ENCODE measurements at regions not wholly inside any gene's neighbourhood (a gene's known extent, or its start where the extent isn't known, plus 50 kb on each side); places are given as distances from the start of the nearest gene placed in this dataset.

- no peak for DNase-seq (ENCODE audit: unreplicated experiment)
- Mint-ChIP-seq H3K9me3 (ENCODE audit: unreplicated experiment) (no peaks in the 10 kb centered on the region), H3K4me3 (ENCODE audit: unreplicated experiment) (no peak overlapping the region), H3K36me3 (ENCODE audit: insufficient read depth, unreplicated experiment) (no peaks in the 10 kb centered on the region), H3K27ac (ENCODE audit: low read depth, unreplicated experiment) (no peak overlapping the region), H3K27me3 (ENCODE audit: insufficient read depth, unreplicated experiment) (no peaks in the 10 kb centered on the region), H3K4me1 (ENCODE audit: insufficient read depth, unreplicated experiment) (peaks cover 7% of the 10 kb centered on the region)
- BruUV-seq (replicated peaks) = no TSS peak
- intact Hi-C loops (cut with micrococcal nuclease) = no loop called here
- ChIA-PET CTCF (no interaction called here), POLR2A (interaction anchor here (1.5 kb wide), 1 partner anchor 9 kb away, joined by 4 read pairs; no protein-coding TSS in a partner anchor)
- no peak for TF ChIP-seq CTCF (IDR thresholded peaks at IDR 0.05; ENCODE audit: unreplicated experiment)
Measured at GRCh38 chr3:104960579-104960978, 406.1 kb upstream of the ALCAM start.

- H3K27ac Mint-ChIP-seq (ENCODE audit: low read depth, unreplicated experiment) = no peak overlapping the region
- TF ChIP-seq CTCF (IDR thresholded peaks at IDR 0.05; ENCODE audit: unreplicated experiment) = no peak
- H3K9me3 Mint-ChIP-seq (ENCODE audit: unreplicated experiment) = no peaks in the 10 kb centered on the region
- H3K36me3 Mint-ChIP-seq (ENCODE audit: insufficient read depth, unreplicated experiment) = no peaks in the 10 kb centered on the region
- no TSS peak for BruUV-seq (replicated peaks)
- ChIA-PET POLR2A (interaction anchor here (1.5 kb wide), 1 partner anchor 10 kb away, joined by 4 read pairs; no protein-coding TSS in a partner anchor), CTCF (interaction anchor here (0.6 kb wide), 1 partner anchor 175 kb away, joined by 6 read pairs; no protein-coding TSS in a partner anchor)
- peaks cover 7% of the 10 kb centered on the region for H3K4me1 Mint-ChIP-seq (ENCODE audit: insufficient read depth, unreplicated experiment)
- intact Hi-C loops (cut with micrococcal nuclease) = no loop called here
- no peaks in the 10 kb centered on the region for H3K27me3 Mint-ChIP-seq (ENCODE audit: insufficient read depth, unreplicated experiment)
- DNase-seq (ENCODE audit: unreplicated experiment) = no peak
- no peak overlapping the region for H3K4me3 Mint-ChIP-seq (ENCODE audit: unreplicated experiment)
Measured at GRCh38 chr3:104961851-104962250, 404.9 kb upstream of the ALCAM start.

GRCh38 chr3:104974316-104974715 is 392.4 kb upstream of the ALCAM start:
- Mint-ChIP-seq H3K9me3 (ENCODE audit: unreplicated experiment) (no peaks in the 10 kb centered on the region), H3K27me3 (ENCODE audit: insufficient read depth, unreplicated experiment) (no peaks in the 10 kb centered on the region), H3K36me3 (ENCODE audit: insufficient read depth, unreplicated experiment) (no peaks in the 10 kb centered on the region), H3K4me3 (ENCODE audit: unreplicated experiment) (no peak overlapping the region), H3K4me1 (ENCODE audit: insufficient read depth, unreplicated experiment) (no peaks in the 10 kb centered on the region), H3K27ac (ENCODE audit: low read depth, unreplicated experiment) (no peak overlapping the region)
- BruUV-seq (replicated peaks) = no TSS peak
- intact Hi-C loops (cut with micrococcal nuclease) = no loop called here
- no peak for TF ChIP-seq CTCF (IDR thresholded peaks at IDR 0.05; ENCODE audit: unreplicated experiment)
- ChIA-PET CTCF (no interaction called here), POLR2A (no interaction called here)
- DNase-seq (ENCODE audit: unreplicated experiment) = no peak

DNA sequence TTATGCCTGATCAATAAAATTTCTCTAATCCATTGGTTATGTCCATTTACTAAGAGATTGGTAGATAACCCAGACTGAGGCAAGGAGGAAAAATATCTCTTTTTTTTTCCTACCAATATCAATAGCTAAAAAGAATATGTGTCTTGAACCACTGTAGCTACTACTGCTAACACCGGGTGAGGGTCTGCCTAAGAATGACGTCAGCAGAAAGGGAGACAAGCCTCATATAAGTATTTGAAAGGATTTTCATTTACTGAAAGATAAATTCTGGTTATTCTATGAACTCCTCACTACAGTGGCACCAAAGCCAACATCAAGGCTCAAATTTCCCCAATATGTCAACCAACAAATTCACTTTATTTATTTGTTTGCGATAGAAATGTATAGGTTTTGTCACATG is 389.0 kb upstream of the ALCAM start:
- no peak overlapping the region for H3K4me3 Mint-ChIP-seq (ENCODE audit: unreplicated experiment)
- H3K27me3 Mint-ChIP-seq (ENCODE audit: insufficient read depth, unreplicated experiment) = no peaks in the 10 kb centered on the region
- H3K27ac Mint-ChIP-seq (ENCODE audit: low read depth, unreplicated experiment) = no peak overlapping the region
- ChIA-PET POLR2A (interaction anchor here (0.5 kb wide), 1 partner anchor 37 kb away, joined by 4 read pairs; no protein-coding TSS in a partner anchor), CTCF (interaction anchor here (0.6 kb wide), 1 partner anchor 113 kb away, joined by 3 read pairs; no protein-coding TSS in a partner anchor)
- H3K9me3 Mint-ChIP-seq (ENCODE audit: unreplicated experiment) = no peaks in the 10 kb centered on the region
- H3K4me1 Mint-ChIP-seq (ENCODE audit: insufficient read depth, unreplicated experiment) = no peaks in the 10 kb centered on the region
- intact Hi-C loops (cut with micrococcal nuclease) = no loop called here
- TF ChIP-seq CTCF (IDR thresholded peaks at IDR 0.05; ENCODE audit: unreplicated experiment) = no peak
- H3K36me3 Mint-ChIP-seq (ENCODE audit: insufficient read depth, unreplicated experiment) = no peaks in the 10 kb centered on the region
- no peak for DNase-seq (ENCODE audit: unreplicated experiment)
- BruUV-seq (replicated peaks) = no TSS peak
